AG09319 (cell line): ENCODE measurements at regions not wholly inside any gene's neighbourhood (a gene's known extent, or its start where the extent isn't known, plus 50 kb on each side); places are given as distances from the start of the nearest gene placed in this dataset.
"Not testable (repeated sequence)": the region's sequence is repeated elsewhere in the genome, so short reads cannot be mapped to it uniquely, and the experiment has no call there.

Source experiments
- DNase-seq: peaks from one replicate; pipeline ENCODE4 v3.0.0-alpha.2; 2010; ENCODE audit warnings: low read depth; ENCODE audit errors: extremely low read depth
- TF ChIP-seq, protein P1 (sequence below): IDR thresholded peaks from 2 replicates; pipeline ENCODE4 v1.5.1; 2011; ENCODE audit warnings: low read depth, mild to moderate bottlenecking, inconsistent platforms, low read length, moderate library complexity

DNA sequence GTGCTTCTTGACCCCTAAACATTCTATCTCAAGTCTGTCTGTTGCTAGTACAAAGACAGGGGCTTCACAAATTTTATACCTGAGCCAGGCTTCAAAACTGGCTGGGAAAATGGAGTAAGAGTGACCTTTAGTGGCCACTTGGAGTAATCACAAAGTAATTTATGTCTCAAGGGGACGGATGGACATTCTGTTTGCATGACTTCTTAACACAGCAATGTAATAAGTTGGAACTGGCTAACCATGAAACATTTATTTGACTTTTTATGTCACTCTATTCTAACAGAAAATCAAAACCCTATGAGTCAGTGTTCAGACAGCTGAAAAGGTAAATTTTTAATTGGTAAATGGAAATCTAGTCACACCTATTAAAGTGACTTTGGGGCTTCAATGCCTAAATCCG lies 600.6 kb downstream of the ANKRD50 start:
- DNase-seq: peak; percentile 34
- TF ChIP-seq, protein P1, sequence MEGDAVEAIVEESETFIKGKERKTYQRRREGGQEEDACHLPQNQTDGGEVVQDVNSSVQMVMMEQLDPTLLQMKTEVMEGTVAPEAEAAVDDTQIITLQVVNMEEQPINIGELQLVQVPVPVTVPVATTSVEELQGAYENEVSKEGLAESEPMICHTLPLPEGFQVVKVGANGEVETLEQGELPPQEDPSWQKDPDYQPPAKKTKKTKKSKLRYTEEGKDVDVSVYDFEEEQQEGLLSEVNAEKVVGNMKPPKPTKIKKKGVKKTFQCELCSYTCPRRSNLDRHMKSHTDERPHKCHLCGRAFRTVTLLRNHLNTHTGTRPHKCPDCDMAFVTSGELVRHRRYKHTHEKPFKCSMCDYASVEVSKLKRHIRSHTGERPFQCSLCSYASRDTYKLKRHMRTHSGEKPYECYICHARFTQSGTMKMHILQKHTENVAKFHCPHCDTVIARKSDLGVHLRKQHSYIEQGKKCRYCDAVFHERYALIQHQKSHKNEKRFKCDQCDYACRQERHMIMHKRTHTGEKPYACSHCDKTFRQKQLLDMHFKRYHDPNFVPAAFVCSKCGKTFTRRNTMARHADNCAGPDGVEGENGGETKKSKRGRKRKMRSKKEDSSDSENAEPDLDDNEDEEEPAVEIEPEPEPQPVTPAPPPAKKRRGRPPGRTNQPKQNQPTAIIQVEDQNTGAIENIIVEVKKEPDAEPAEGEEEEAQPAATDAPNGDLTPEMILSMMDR: peak; percentile 58

DNA sequence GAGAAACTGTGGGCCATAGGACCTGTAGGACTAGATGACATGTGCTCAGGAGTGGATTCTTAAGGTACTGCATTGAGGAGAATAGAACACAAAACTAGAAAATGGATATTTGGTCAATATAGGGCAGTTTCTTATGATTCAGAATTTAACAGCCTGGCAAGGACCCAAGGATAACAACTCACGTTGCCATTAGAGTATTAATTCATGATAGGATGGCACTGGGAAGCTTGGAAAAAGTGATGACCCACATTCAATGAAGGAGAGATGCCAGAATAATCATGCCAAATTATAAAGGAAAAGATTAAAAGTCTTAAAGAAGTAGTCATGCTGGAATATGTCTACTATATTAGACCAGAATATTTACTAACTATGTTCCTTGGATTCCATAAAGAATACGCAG lies 594.5 kb downstream of the ANKRD50 start:
- TF ChIP-seq, protein P1: no peak
- no peak for DNase-seq

DNA sequence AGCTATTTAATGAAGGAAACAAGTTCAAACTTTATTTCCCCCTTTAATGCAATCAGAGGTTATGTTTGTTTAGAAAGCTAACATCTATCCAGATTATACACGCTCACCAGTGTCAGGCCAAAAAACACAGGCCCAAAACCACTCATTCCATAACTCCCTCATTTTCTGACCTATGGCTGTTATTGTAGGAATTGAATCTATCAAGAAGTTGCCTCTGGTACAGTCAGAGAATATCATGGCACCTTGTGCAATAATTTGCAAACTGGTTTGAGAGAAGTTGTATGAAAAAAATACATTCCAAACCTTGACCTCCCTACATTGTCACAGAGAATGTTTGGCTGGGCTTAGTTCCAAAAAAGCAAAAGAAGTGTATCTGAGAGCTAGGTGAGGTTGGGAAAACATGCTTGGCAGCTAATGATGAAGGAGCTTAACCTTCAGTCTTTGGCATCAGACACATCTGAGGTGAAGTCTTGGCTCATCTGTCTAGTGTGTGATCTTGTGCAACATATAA lies 591.0 kb downstream of the ANKRD50 start:
- TF ChIP-seq, protein P1: no peak
- DNase-seq: no peak

DNA sequence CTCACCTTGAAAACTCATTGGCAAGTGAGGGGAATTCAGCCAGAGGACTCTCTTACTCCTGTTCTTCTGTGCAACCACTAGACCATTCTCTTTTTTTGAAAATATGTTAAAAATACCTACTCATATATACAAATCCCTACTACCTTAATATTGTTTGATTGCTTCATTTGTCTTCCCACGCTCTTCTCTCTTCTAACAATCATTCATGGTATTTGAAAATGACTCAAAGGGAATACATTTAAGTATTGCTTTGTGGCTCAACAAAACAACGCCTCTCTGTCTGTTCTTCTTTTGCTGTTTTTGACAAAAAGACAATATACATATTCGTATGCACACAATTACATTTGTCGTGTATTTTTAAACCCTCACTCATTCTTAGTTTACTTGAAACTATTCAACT lies 589.4 kb downstream of the ANKRD50 start:
- no peak for DNase-seq
- TF ChIP-seq, protein P1: no peak

DNA sequence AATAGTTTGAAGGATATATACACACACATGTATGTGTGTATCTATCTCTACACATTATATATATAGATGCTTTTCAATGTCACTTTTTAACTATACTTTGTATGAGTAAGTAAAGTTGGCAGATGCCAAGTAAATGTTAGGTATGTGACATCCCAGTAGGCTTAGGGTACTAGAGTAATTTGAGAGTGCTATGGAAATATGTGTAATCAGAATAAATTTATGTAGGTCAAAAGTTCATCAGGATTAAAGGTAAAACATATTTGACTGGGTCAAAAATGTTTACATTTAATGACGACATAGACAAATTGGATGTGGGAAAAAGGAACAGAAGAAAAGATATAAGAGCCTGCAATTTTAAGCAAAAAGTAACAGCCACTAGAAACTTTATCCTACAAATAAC lies 588.8 kb downstream of the ANKRD50 start:
- DNase-seq: no peak
- TF ChIP-seq, protein P1: no peak

DNA sequence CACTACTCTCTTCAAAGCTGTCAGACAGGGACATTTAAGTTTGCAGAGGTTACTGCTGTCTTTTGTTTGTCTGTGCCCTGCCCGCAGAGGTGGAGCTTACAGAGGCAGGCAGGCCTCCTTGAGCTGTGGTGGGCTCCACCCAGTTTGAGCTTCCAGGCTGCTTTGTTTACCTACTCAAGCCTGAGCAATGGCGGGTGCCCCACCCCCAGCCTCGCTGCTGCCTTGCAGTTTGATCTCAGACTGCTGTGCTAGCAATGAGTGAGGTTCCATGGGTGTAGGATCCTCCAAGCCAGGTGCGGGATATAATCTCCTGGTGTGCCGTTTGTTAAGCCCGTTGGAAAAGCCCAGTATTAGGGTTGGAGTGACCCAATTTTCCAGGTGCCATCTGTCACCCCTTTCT lies 581.2 kb downstream of the ANKRD50 start:
- DNase-seq: not testable (repeated sequence)

DNA sequence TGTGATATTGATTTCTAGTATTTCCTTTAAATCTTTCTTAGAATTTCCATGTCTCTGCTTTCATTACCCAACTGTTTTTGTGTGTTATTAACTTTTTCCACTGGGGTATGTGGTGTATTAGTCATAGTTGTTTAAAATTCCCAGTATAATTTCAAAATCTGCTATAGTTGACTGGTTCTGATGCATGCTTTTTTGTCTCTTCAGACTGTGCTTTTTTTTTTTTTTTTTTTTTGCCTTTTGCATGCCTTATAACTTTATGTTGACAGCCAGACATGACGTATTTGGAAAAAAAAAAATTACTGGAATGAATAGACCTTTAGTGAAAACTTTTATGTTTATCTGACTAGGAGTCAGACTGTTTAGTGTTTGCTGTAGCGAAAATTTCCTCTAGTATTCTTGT lies 580.4 kb downstream of the ANKRD50 start:
- TF ChIP-seq, protein P1: no peak
- DNase-seq: no peak

DNA sequence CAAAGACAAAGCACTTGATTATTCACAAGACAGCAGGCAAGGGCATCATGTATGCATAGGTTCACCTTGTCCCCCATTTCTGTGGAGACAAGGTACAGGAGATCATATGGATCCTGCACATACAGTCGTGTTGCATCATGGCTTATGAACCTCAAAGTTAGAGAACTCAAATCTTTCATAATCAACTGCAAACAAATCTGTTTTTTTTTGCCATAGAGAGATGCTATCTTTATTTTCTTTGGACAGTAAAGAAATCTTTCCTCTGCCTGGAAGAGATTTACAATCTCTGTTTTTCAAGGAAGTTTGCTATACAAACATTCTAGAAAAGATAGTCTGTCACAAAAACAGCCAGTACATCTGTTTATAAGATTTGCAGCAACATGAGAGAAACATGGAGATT lies 578.8 kb downstream of the ANKRD50 start:
- DNase-seq: no peak
- TF ChIP-seq, protein P1: no peak
